Heart left ventricle (tissue), 16 donors: ENCODE measurements at regions not wholly inside any gene's neighbourhood (a gene's known extent, or its start where the extent isn't known, plus 50 kb on each side); places are given as distances from the start of the nearest gene placed in this dataset.

Experiments used
- ATAC-seq, 4 donors: fragments of 200-7000 bp; cut with Tn5 transposase; one replicate each; pipeline ENCODE4 v1.9.1; 2020 to 2022; ENCODE audit warnings: moderate library complexity in 4 of 4, mild to moderate bottlenecking in 3 of 4, moderate number of reproducible peaks in 1 of 4
- DNase-seq, 5 donors: peaks; one replicate each; pipeline ENCODE4 v3.0.0-alpha.2; 2020
- H3K27ac ChIP-seq, 12 donors: fragments of 200-600 bp; sonication (generic) in 4 of 12; one replicate each; pipeline versions ENCODE4 v1.5.0 to v1.8.0; 2016 to 2022; ENCODE audit warnings: mild to moderate bottlenecking in 2 of 12
- H3K27me3 ChIP-seq, 9 donors: fragments of 200-600 bp; sonication (generic) in 2 of 9; one replicate each; pipeline versions ENCODE4 v1.5.1 to v1.8.0; 2016 to 2022; ENCODE audit warnings: mild to moderate bottlenecking in 3 of 9
- H3K36me3 ChIP-seq, 9 donors: fragments of 200-600 bp; sonication (generic) in 2 of 9; one replicate each; pipeline versions ENCODE4 v1.5.0 to v1.8.0; 2018 to 2022; ENCODE audit warnings: mild to moderate bottlenecking in 2 of 9
- H3K4me1 ChIP-seq, 12 donors: fragments of 200-600 bp; sonication (generic) in 4 of 12; one replicate each; pipeline versions ENCODE4 v1.5.0 to v1.8.0; 2016 to 2022; ENCODE audit warnings: mild to moderate bottlenecking in 3 of 12
- H3K4me3 ChIP-seq, 12 donors: fragments of 200-600 bp; sonication (generic) in 4 of 12; one replicate each; pipeline versions ENCODE4 v1.5.0 to v1.8.0; 2017 to 2022; ENCODE audit warnings: mild to moderate bottlenecking in 9 of 12, moderate library complexity in 4 of 12
- H3K9me3 ChIP-seq, 12 donors: fragments of 200-600 bp; sonication (generic) in 4 of 12; one replicate each; pipeline versions ENCODE4 v1.5.0 to v1.8.0; 2016 to 2022; ENCODE audit warnings: mild to moderate bottlenecking in 1 of 12
- POLR2A ChIP-seq, 2 donors: fragments of 450-650 bp; IDR thresholded peaks; one replicate each; pipeline ENCODE4 v1.6.1; 2017; ENCODE audit warnings: antibody characterized with exemption in 2 of 2, mild to moderate bottlenecking in 2 of 2, moderate library complexity in 2 of 2
- WGBS, 4 donors: extraction: QIAGEN DNeasy Blood & Tissue Kit in 2 of 4; methylation state at CpG; one replicate each; pipeline versions ENCODE4 v1.1.5 to v1.1.7; 2013 to 2018; 5-methylcytosine and 5-hydroxymethylcytosine counted together
- intact Hi-C, 10 donors: fragments of 100-400 bp; cut with DNase I; formaldehyde crosslinking; loops; one replicate each; pipeline versions ENCODE4 v1.11.1 to v1.14.2; 2022
- TF ChIP-seq, protein P1 (sequence below), 12 donors: fragments of 200-600 bp; sonication (generic) in 4 of 12; IDR thresholded peaks; one replicate each; pipeline versions ENCODE4 v1.5.0 to v1.8.0; 2018 to 2022; ENCODE audit warnings: antibody characterized with exemption in 12 of 12, mild to moderate bottlenecking in 5 of 12
- donor health status: ischemic (EF 13 %, LVEDD 7.1; RV severe dilation, severe dysfunction).
- donor health status: healthy with polysubstance abuse.
- donor health status: DM: no; HTN: yes; CAD: no.
- donor health status: DM: no; HTN: no; CAD: no.
- donor health status: ischemic (EF 25% LVEDD 6.9; RV normal size, moderate dysfunction).
- donor health status: ischemic (EF 25% LVEDD 5.7; RV mildly dilated, moderate dysfunction).
- donor health status: healthy.
- donor health status: DM: yes; HTN: yes; CAD: no.
- donor health status: ischemic (EF 35%, LVEDD 5.7; RV mildly dilated, moderate dysfunction).
- donor health status: nonischemic (EF 11% LVEDD 7.7; RV severe dilation, severe dysfunction).
- donor health status: DM: yes; HTN: yes; CAD: no.
- donor health status: PGD.
- donor health status: ischemic (EF 29% LVEDD 5.4; RV normal size, mild dysfunction).
- donor health status: nonischemic (EF 23%, LVEDD 6.1; RV moderate dilation, normal function).

DNA sequence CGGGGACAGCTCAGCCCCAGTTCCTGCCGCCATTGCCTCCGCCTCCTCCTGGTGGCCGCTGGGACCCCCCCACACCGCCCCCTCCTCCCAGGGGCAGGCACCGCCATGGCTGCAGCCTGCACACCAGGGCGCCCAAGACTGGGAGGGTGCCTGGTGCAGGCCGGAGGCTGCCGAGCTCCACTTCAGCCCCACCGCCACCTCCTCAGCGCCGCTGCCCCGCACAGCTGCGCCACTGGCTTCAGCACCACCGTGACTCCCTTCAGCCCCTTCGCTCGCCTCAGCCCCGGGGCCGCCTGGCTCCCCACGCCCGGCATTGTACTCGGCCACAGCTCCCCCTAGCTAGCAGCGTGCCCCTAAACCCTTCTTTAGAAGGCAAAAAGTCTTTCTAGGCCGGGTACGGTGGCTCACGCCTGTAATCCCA lies 131.1 kb downstream of the CRYBB2 start:
- H3K4me3 ChIP-seq, result no peak overlapping the region
- DNase-seq, result peak in 1 of 5 donors; percentile 54
- 92 to 95% (median 93%) methylated on average over 19 to 26 of the region's 26 CpGs for WGBS, 4 donors
- no peak overlapping the region for H3K27ac ChIP-seq
- H3K36me3 ChIP-seq, result peaks cover 0 to 82% (median 71%) of the 10 kb centered on the region in 9 donors
- intact Hi-C loops, result no loop called here
- H3K27me3 ChIP-seq, result no peaks in the 10 kb centered on the region
- no peaks in the 10 kb centered on the region for H3K4me1 ChIP-seq
- no peaks in the 10 kb centered on the region for H3K9me3 ChIP-seq
- ATAC-seq, result no peak
- TF ChIP-seq POLR2A (IDR thresholded peaks at IDR 0.05), result no peak
- TF ChIP-seq, protein P1, sequence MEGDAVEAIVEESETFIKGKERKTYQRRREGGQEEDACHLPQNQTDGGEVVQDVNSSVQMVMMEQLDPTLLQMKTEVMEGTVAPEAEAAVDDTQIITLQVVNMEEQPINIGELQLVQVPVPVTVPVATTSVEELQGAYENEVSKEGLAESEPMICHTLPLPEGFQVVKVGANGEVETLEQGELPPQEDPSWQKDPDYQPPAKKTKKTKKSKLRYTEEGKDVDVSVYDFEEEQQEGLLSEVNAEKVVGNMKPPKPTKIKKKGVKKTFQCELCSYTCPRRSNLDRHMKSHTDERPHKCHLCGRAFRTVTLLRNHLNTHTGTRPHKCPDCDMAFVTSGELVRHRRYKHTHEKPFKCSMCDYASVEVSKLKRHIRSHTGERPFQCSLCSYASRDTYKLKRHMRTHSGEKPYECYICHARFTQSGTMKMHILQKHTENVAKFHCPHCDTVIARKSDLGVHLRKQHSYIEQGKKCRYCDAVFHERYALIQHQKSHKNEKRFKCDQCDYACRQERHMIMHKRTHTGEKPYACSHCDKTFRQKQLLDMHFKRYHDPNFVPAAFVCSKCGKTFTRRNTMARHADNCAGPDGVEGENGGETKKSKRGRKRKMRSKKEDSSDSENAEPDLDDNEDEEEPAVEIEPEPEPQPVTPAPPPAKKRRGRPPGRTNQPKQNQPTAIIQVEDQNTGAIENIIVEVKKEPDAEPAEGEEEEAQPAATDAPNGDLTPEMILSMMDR (IDR thresholded peaks at IDR 0.05), result no peak

- DNase-seq, result peak in 1 of 5 donors; percentile 41
- Histone ChIP-seq H3K27ac (no peak overlapping the region), H3K27me3 (no peaks in the 10 kb centered on the region), H3K9me3 (no peaks in the 10 kb centered on the region), H3K4me1 (no peaks in the 10 kb centered on the region), H3K4me3 (no peak overlapping the region), H3K36me3 (peaks cover 0 to 88% (median 80%) of the 10 kb centered on the region in 9 donors)
- intact Hi-C loops, result no loop called here
- WGBS, 4 donors, result 94 to 96% (median 94%) methylated on average over 11 to 18 of the region's 18 CpGs
- no peak for ATAC-seq
- TF ChIP-seq POLR2A (IDR thresholded peaks at IDR 0.05), result no peak
- TF ChIP-seq, protein P1 (IDR thresholded peaks at IDR 0.05), result no peak
Observed at GRCh38 chr22:25351631-25352293, 132.3 kb downstream of the CRYBB2 start.

- WGBS, 4 donors, result 91 to 97% (median 94%) methylated on average over 7 to 8 of the region's 8 CpGs
- Histone ChIP-seq H3K9me3 (no peaks in the 10 kb centered on the region), H3K27me3 (no peaks in the 10 kb centered on the region), H3K27ac (no peak overlapping the region), H3K4me1 (no peaks in the 10 kb centered on the region), H3K36me3 (peaks cover 0 to 92% (median 80%) of the 10 kb centered on the region in 9 donors), H3K4me3 (no peak overlapping the region)
- TF ChIP-seq, protein P1 (IDR thresholded peaks at IDR 0.05), result no peak
- no peak for TF ChIP-seq POLR2A (IDR thresholded peaks at IDR 0.05)
- intact Hi-C loops, result no loop called here
- DNase-seq, result peak in 1 of 5 donors; percentile 26
- ATAC-seq, result no peak
Observed at GRCh38 chr22:25352294-25352680, 132.8 kb downstream of the CRYBB2 start.

- intact Hi-C loops, result no loop called here
- H3K4me1 ChIP-seq, result no peaks in the 10 kb centered on the region
- H3K9me3 ChIP-seq, result no peaks in the 10 kb centered on the region
- DNase-seq (no peak), ATAC-seq (no peak)
- H3K27ac ChIP-seq, result no peak overlapping the region
- H3K36me3 ChIP-seq, result peaks cover 0 to 96% (median 86%) of the 10 kb centered on the region in 9 donors
- no peak overlapping the region for H3K4me3 ChIP-seq
- TF ChIP-seq, protein P1 (IDR thresholded peaks at IDR 0.05), result no peak
- TF ChIP-seq POLR2A (IDR thresholded peaks at IDR 0.05), result no peak
- WGBS, 4 donors, result 93 to 98% (median 94%) methylated on average over 17 to 22 of the region's 22 CpGs
- no peaks in the 10 kb centered on the region for H3K27me3 ChIP-seq
Observed at GRCh38 chr22:25353516-25354445, 134.3 kb downstream of the CRYBB2 start.
